Effector memory CD4-positive, alpha-beta T cell (primary cell): ENCODE measurements at regions not wholly inside any gene's neighbourhood (a gene's known extent, or its start where the extent isn't known, plus 50 kb on each side); places are given as distances from the start of the nearest gene placed in this dataset.

Source experiments
- DNase-seq, 3 donors: peaks; one replicate each; pipeline ENCODE4 v3.0.0-alpha.2; 2020
- H3K27ac ChIP-seq: 2 replicates; pipeline ENCODE4 v1.7.0; 2013; ENCODE audit warnings: mild to moderate bottlenecking, low read length, moderate library complexity; ENCODE audit not compliant: insufficient read depth, poor library complexity, severe bottlenecking
- H3K27me3 ChIP-seq: replicated peaks from 2 replicates; pipeline ENCODE4 v1.7.0; 2013; ENCODE audit warnings: mild to moderate bottlenecking, low read length; ENCODE audit not compliant: insufficient read depth, control insufficient read depth, poor library complexity, severe bottlenecking
- H3K36me3 ChIP-seq: 2 replicates; pipeline ENCODE4 v1.7.0; 2013; ENCODE audit warnings: mild to moderate bottlenecking, low read length, moderate library complexity; ENCODE audit not compliant: control insufficient read depth, insufficient read depth
- H3K4me1 ChIP-seq: 2 replicates; pipeline ENCODE4 v1.7.0; 2013; ENCODE audit warnings: low read length, mild to moderate bottlenecking; ENCODE audit not compliant: control insufficient read depth, insufficient read depth, poor library complexity, severe bottlenecking
- H3K4me3 ChIP-seq: 2 replicates; pipeline ENCODE4 v1.7.0; 2013; ENCODE audit warnings: low read length, low read depth, mild to moderate bottlenecking; ENCODE audit not compliant: insufficient read depth, poor library complexity, severe bottlenecking
- H3K9me3 ChIP-seq: 2 replicates; pipeline ENCODE4 v1.7.0; 2013; ENCODE audit warnings: mild to moderate bottlenecking, low read length, moderate library complexity; ENCODE audit not compliant: control insufficient read depth

DNA sequence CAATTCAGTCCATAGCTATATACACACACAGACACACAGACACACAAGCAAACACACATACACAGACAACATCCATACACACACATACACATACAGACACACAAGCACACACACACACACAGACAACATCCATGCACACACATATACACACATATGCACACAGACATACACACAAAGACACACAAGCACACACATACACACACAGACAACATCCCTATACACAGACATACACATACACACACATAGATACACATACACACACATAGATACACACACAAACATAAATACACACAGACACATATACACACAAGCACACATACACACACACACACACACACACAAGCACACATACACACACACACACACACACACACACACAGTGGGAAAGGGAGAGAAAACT is 254.8 kb downstream of the VRK1 start:
- no peaks in the 10 kb centered on the region for H3K36me3 ChIP-seq
- H3K4me1 ChIP-seq = no peaks in the 10 kb centered on the region
- DNase-seq = no peak
- H3K27me3 ChIP-seq = no peaks in the 10 kb centered on the region
- H3K4me3 ChIP-seq = no peak overlapping the region
- H3K27ac ChIP-seq = no peak overlapping the region
- no peaks in the 10 kb centered on the region for H3K9me3 ChIP-seq

DNA sequence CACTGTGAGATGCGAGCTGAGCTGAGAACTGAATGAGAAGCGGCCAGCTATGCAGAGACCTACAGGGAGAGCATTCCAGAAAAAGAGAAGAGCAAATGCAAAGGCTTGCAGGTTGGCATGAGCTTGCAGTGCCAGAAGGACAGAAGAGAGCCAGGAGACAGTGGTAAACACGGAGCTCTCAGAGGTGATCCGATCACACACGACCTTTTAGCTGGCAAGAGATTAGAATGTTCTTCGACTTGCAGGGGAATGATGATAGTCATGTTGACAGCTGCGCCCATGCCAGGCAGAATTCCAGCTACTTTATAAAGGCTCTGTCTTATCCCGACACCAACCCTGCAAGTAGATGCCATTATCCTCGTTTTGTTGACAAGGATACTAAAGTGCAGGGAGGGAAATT is 256.8 kb downstream of the VRK1 start:
- Histone ChIP-seq H3K4me1 (no peaks in the 10 kb centered on the region), H3K27ac (no peak overlapping the region), H3K27me3 (no peaks in the 10 kb centered on the region), H3K9me3 (no peaks in the 10 kb centered on the region), H3K4me3 (no peak overlapping the region), H3K36me3 (no peaks in the 10 kb centered on the region)
- no peak for DNase-seq

- H3K27ac ChIP-seq = no peak overlapping the region
- no peaks in the 10 kb centered on the region for H3K27me3 ChIP-seq
- no peak overlapping the region for H3K4me3 ChIP-seq
- DNase-seq = no peak
- H3K9me3 ChIP-seq = no peaks in the 10 kb centered on the region
- H3K36me3 ChIP-seq = no peaks in the 10 kb centered on the region
- no peaks in the 10 kb centered on the region for H3K4me1 ChIP-seq
Observed at GRCh38 chr14:97055355-97055754, 258.2 kb downstream of the VRK1 start.

GRCh38 chr14:97056086-97056485 is 258.9 kb downstream of the VRK1 start:
- Histone ChIP-seq H3K4me1 (no peaks in the 10 kb centered on the region), H3K27me3 (no peaks in the 10 kb centered on the region), H3K9me3 (no peaks in the 10 kb centered on the region), H3K36me3 (no peaks in the 10 kb centered on the region), H3K4me3 (no peak overlapping the region), H3K27ac (no peak overlapping the region)
- DNase-seq = no peak

DNA sequence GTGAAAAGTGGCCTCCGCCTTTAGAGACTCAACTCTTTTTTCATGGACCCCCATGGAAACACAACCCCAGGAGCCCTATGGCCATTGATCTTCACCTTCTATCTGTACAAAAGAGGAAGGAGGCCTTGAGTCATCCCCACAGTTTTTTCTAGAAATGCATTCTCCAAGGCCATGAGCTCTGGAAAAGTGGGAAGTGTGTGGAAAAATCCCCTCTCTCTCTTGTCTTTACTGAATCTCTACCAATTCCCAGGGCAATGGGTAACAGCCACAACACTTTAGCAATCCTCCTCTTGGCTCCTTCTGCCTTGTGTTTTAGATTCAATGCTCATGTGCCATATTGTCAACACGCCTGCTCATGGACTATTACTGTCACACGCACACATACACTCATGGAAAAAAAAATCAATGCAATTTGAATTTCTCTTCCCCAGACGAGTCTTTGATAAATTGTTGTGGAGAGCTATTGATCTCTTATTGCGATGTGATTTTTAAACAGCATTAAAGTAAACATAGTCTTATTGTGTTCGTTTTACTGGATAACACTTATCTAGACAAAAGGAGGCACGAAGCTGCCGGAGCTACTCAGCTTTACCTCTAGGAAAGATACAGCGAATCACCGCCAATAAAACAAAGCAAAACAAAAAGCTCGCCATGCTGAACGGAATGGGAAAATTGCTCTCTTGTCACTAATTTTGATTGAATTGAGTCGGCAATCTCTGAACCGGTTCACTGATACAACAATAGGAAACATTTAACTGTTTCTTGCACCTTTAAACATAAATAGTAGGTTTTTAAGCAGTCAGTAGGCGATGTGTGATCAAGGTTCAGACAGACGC is 260.3 kb downstream of the VRK1 start:
- no peak for DNase-seq
- Histone ChIP-seq H3K4me3 (no peak overlapping the region), H3K36me3 (no peaks in the 10 kb centered on the region), H3K27me3 (no peaks in the 10 kb centered on the region), H3K9me3 (no peaks in the 10 kb centered on the region), H3K27ac (no peak overlapping the region), H3K4me1 (no peaks in the 10 kb centered on the region)

DNA sequence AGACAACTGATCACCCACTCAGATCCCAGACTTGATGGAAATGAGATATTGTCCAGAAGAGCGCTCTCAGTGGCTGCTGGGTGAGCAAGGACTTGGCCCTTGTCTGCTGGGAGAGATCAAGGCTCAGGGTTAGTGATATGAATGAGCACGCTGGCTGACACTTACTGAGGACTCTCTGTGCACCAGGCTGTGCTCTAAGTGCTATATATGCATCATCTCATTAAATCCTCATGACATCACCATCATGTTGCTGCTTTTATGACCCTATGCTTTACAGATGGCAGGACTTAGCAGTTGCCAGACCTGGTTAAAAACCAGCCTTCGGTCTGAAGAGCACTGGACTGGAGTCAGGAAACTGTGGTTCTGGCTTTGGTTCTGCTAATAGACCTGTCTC is 260.9 kb downstream of the VRK1 start:
- H3K27me3 ChIP-seq = no peaks in the 10 kb centered on the region
- no peak overlapping the region for H3K27ac ChIP-seq
- DNase-seq = no peak
- H3K4me1 ChIP-seq = no peaks in the 10 kb centered on the region
- no peak overlapping the region for H3K4me3 ChIP-seq
- H3K36me3 ChIP-seq = no peaks in the 10 kb centered on the region
- H3K9me3 ChIP-seq = no peaks in the 10 kb centered on the region

- no peak for DNase-seq
- no peaks in the 10 kb centered on the region for H3K27me3 ChIP-seq
- no peak overlapping the region for H3K27ac ChIP-seq
- H3K4me3 ChIP-seq = no peak overlapping the region
- no peaks in the 10 kb centered on the region for H3K9me3 ChIP-seq
- no peaks in the 10 kb centered on the region for H3K4me1 ChIP-seq
- no peaks in the 10 kb centered on the region for H3K36me3 ChIP-seq
Observed at GRCh38 chr14:97058589-97058988, 261.4 kb downstream of the VRK1 start.

DNA sequence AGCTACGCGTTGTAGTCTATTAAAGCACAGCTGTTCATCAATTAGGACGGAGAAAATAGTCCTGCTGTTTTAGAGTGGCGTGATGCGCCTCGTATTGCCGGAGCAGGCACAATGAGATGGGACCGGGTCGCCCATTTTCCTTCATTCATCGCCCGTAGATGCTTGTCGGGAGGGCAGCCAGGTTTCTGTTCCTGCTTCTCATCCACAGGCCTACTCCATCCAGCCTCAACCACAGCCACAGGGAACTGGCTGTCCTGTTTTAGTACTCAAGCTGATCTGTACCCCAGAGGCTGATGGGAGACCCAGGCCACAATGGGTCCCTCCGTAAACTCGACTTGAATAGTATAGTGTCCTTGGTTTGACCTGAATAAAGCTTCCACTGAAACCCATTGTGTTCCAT is 264.0 kb downstream of the VRK1 start:
- no peak overlapping the region for H3K4me3 ChIP-seq
- H3K9me3 ChIP-seq = no peaks in the 10 kb centered on the region
- no peaks in the 10 kb centered on the region for H3K27me3 ChIP-seq
- no peaks in the 10 kb centered on the region for H3K4me1 ChIP-seq
- no peak for DNase-seq
- H3K36me3 ChIP-seq = no peaks in the 10 kb centered on the region
- H3K27ac ChIP-seq = no peak overlapping the region

DNA sequence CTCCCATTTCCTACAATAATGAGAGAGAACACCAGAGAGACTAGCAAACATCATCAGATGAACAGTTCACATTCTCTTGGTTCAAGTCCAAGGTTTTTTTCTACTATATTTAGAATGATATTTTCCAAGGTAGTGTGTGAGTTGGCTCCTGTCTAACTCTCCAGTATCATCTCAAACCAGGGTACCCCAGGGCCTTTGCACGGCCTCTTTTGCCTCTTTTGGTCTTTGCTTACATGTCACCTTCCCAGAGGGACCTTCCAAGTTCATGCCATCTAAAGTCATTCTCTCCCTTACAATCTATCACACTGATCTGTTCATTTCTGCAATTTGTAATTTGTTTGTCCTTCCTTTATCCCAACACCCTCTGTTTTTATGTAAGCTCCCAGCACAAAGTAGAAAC is 264.5 kb downstream of the VRK1 start:
- Histone ChIP-seq H3K4me1 (no peaks in the 10 kb centered on the region), H3K27ac (no peak overlapping the region), H3K36me3 (no peaks in the 10 kb centered on the region), H3K9me3 (no peaks in the 10 kb centered on the region), H3K4me3 (no peak overlapping the region), H3K27me3 (no peaks in the 10 kb centered on the region)
- DNase-seq = no peak

DNA sequence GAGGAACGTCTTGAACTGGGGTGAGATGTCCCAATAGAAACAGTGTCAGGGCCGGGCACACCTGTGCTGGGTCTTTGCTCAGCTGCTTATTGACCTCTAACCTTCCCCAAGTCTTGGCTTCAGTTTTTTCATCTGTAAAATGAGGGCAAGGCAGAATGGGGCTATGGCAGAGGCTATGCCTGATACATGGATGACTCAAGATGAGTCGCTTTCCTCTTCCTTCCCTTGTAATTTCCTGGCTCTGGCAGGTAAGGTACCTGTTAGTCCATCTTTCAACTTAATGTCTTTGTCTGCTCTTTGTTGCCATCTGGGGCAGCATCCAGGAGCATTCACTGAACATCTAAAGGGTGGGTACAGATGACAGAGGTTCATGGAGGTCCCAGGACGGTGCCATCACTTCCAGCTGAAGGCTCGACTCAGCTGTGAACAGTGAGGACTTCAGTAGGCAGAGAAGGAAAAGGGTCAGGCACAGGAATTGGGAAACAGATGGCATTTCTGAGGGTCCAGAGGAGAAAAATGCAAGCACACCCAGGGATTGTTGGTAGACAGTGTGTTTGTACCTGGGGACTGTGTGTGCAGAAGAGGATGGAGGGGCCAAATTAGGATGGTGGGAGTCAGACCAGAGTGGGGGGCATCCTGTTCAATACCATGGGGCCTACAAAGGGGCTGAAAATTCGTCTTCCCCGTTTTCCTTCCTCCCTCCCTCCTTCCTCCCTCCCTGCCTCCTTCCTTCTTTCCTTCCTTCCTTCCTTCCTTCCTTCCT is 268.3 kb downstream of the VRK1 start:
- H3K27ac ChIP-seq = no peak overlapping the region
- DNase-seq = no peak
- no peak overlapping the region for H3K4me3 ChIP-seq
- no peaks in the 10 kb centered on the region for H3K27me3 ChIP-seq
- no peaks in the 10 kb centered on the region for H3K36me3 ChIP-seq
- H3K9me3 ChIP-seq = no peaks in the 10 kb centered on the region
- no peaks in the 10 kb centered on the region for H3K4me1 ChIP-seq
